ENCODE measurements at regions not wholly inside any gene's neighbourhood (a gene's known extent, or its start where the extent isn't known, plus 50 kb on each side); places are given as distances from the start of the nearest gene placed in this dataset.

DNA sequence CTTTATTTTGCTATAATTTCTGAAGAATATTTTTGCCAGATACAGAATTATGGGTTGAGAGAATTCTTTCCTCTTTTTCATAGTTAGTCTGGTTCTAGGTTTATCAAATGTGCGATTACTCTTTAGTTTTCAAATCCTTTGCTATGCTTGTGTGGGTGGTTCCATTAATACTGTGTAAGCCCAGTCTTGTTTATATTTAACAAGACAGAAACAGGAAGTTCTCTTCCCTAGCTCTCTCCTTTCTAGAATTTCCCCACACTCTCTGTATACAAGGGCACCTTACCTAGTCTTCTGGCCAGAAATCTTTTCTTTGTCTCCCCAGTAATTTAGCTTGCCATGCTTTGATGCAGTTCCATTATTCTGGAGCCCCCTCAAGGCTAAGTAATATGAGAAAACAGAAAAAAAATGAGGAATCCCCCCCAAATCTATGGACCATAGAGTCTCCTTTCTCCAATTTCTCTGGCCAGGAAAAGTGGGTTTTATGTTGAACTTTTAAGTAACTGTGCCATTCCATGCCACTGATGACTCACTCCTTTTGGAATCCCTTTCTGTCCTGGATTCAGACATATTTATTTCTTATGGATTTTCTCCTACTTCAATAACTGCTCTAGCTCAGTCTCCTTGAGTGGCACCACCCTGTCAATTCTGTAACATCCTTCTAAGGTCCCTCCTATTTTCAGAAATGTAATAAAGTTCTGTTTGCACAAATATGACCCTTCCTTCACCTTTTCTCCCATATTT, 1714.1 kb downstream of the EFNA5 start:
- TF ChIP-seq, protein P1, sequence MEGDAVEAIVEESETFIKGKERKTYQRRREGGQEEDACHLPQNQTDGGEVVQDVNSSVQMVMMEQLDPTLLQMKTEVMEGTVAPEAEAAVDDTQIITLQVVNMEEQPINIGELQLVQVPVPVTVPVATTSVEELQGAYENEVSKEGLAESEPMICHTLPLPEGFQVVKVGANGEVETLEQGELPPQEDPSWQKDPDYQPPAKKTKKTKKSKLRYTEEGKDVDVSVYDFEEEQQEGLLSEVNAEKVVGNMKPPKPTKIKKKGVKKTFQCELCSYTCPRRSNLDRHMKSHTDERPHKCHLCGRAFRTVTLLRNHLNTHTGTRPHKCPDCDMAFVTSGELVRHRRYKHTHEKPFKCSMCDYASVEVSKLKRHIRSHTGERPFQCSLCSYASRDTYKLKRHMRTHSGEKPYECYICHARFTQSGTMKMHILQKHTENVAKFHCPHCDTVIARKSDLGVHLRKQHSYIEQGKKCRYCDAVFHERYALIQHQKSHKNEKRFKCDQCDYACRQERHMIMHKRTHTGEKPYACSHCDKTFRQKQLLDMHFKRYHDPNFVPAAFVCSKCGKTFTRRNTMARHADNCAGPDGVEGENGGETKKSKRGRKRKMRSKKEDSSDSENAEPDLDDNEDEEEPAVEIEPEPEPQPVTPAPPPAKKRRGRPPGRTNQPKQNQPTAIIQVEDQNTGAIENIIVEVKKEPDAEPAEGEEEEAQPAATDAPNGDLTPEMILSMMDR (IDR thresholded peaks at IDR 0.05): no peak
- TF ChIP-seq POLR2A (IDR thresholded peaks at IDR 0.05) (no peak), POLR2AphosphoS5 (IDR thresholded peaks at IDR 0.05) (no peak)
